Coronary artery (tissue), 2 donors: ENCODE measurements at regions not wholly inside any gene's neighbourhood (a gene's known extent, or its start where the extent isn't known, plus 50 kb on each side); places are given as distances from the start of the nearest gene placed in this dataset.
"Not testable (repeated sequence)": the region's sequence is repeated elsewhere in the genome, so short reads cannot be mapped to it uniquely, and the experiment has no call there.

Source experiments
- DNase-seq: peaks from one replicate; pipeline ENCODE4 v3.0.0-alpha.2; 2017; ENCODE audit warnings: low spot score
- H3K27ac ChIP-seq, 2 donors: fragments of 200-600 bp; sonication (generic); one replicate each; pipeline ENCODE4 v1.5.1; 2016 to 2019
- H3K4me3 ChIP-seq: fragments of 200-600 bp; sonication (generic); 2 replicates; pipeline ENCODE4 v1.5.1; 2016; ENCODE audit warnings: mild to moderate bottlenecking, moderate library complexity
- TF ChIP-seq, protein P1 (sequence below): fragments of 200-600 bp; sonication (generic); IDR thresholded peaks from one replicate; pipeline ENCODE4 v1.5.1; 2019; ENCODE audit warnings: antibody characterized with exemption

DNA sequence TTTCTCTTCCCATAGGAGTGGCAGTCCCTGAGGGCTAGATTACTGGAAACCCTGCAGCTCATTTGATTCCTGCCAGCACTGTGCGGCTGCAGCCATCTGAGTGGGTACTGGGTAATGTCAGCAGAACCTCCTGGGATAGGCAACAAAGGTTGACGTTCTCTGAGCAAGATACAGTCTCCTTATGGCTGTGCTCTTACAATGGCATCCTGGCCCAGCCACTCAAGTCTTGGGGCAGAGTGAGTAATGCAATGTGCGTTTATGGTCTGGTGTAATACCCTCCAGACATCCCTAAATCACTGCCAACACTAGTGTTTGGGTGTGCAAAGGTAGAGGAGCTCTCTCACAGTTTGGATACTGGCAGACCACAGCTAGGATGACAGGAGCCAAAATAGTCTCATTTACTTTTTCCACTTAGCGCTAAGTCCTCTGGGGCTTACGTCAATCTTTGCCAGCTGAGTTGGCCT is 775.8 kb downstream of the ZNF385D start:
- TF ChIP-seq, protein P1, sequence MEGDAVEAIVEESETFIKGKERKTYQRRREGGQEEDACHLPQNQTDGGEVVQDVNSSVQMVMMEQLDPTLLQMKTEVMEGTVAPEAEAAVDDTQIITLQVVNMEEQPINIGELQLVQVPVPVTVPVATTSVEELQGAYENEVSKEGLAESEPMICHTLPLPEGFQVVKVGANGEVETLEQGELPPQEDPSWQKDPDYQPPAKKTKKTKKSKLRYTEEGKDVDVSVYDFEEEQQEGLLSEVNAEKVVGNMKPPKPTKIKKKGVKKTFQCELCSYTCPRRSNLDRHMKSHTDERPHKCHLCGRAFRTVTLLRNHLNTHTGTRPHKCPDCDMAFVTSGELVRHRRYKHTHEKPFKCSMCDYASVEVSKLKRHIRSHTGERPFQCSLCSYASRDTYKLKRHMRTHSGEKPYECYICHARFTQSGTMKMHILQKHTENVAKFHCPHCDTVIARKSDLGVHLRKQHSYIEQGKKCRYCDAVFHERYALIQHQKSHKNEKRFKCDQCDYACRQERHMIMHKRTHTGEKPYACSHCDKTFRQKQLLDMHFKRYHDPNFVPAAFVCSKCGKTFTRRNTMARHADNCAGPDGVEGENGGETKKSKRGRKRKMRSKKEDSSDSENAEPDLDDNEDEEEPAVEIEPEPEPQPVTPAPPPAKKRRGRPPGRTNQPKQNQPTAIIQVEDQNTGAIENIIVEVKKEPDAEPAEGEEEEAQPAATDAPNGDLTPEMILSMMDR = no peak
- Histone ChIP-seq H3K4me3 (no peak overlapping the region), H3K27ac (no peak overlapping the region)
- DNase-seq = no peak

DNA sequence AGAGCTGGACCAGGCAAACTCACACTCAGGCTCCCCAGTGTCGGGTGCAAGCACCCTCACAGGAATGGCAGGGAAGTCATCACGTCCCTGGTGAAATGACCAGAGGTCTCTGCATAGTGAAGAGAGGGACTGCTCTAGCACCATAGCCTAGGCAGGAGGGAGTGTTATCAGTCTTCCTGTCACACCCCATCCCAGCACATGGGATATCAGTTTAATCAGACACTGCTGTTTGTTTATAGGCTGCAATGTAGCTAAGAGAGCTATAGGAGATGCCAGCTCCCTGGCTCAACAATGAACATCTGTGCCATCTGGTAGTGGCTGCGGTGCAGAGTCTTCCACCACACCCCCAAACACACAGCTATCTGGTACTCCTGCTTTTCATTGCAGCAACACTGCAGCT is 776.6 kb downstream of the ZNF385D start:
- TF ChIP-seq, protein P1 = no peak
- Histone ChIP-seq H3K4me3 (no peak overlapping the region), H3K27ac (no peak overlapping the region)
- no peak for DNase-seq

DNA sequence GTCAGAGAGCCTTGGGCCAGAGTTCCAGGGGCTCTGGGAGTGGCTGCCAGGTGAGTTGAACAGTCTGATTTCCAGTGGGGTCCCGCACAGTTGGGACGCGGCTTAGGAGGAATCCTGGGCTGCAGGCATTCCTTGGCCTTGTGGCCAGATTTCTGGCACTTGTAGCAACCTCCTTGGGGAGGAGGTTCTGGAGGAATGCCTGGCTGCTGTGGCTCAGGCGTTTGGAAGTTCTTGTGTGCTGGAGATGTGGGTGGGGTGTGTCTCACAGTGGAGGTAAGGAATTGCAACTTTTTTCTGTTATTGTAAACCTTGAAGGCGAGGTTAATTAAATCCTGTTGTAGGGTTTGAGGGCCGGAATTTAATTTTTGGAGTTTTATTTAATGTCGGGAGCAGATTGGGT is 780.2 kb downstream of the ZNF385D start:
- not testable (repeated sequence) for H3K4me3 ChIP-seq, DNase-seq

DNA sequence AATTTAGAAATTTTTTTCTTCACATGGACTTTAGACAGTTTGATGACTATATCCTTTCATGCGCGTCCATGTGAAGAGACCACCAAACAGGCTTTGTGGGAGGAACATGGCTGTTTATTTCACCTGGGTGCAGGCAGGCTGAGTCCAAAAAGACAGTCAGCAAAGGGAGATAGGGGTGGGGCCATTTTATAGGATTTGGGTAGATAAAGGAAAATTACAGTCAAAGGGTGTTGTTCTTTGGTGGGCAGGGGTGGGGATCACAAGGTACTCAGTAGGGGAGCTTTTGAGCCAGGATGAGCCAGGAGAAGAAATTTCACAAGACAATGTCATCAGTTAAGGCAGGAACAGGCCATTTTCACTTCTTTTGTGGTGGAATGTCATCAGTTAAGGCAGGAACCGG is 781.5 kb upstream of the SGO1 start:
- not testable (repeated sequence) for DNase-seq, H3K4me3 ChIP-seq, H3K27ac ChIP-seq

More for the DNA sequence above, 780.2 kb downstream of the ZNF385D start:
- not testable (repeated sequence) for H3K27ac ChIP-seq

DNA sequence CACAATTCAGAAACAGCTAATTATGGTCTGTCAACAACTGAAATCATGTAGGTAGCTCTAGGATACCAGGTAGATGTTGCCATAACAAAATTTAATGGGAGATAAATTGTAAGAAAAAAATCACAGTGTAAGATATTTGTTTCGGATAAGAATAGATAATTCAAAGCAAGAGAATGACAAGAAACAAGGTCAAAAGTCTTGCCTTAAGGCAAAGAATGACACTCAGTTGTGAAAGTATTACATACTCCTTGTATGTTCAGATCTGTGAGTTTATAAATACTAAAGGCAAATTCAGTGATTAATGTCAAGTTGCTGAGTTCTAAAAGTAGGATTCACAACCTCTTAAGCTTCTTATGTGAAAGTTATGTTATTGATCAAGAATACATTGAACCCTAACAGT is 772.2 kb upstream of the SGO1 start:
- DNase-seq = no peak
- Histone ChIP-seq H3K27ac (no peak overlapping the region), H3K4me3 (no peak overlapping the region)
- TF ChIP-seq, protein P1 = no peak

DNA sequence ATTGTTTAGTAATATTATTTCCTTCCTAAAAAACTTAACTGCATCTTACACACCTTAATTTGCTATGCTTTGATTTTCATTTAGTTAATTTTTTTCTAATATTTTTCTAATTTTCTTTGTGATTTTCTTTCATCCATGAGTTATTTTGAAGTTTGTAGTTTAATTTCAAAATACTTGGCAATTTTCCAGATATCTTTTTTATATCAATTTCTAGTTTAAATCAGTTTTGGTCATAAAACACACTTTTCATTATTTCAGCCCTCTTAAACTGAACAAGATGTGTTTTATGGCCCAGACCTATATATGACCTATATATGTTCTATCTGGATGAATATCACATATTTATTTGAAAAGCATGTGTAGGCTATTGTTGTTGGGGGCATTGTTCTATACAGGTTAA is 759.9 kb upstream of the SGO1 start:
- no peak for DNase-seq
- Histone ChIP-seq H3K4me3 (no peak overlapping the region), H3K27ac (no peak overlapping the region)
- TF ChIP-seq, protein P1 = no peak

DNA sequence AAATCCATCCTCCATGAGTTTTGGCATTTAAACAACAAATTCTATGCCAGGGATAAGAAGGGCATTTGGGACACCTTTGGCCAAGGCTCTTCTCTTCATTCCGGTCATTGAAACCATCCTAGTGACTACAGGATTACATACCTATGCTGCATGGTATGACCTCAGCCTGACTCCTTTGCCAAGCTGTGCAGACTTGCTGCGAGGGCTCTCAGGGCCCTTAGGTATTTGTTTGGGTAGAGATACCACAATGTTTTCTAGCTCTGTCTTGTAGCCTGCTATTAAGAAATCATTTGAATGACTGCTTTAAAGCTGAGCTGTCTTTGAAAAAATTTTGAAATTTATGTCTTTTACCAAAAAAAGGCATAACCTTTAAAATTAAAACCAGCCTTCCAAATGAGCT is 749.8 kb upstream of the SGO1 start:
- no peak overlapping the region for H3K4me3 ChIP-seq
- TF ChIP-seq, protein P1 = no peak
- H3K27ac ChIP-seq = no peak overlapping the region
- no peak for DNase-seq

DNA sequence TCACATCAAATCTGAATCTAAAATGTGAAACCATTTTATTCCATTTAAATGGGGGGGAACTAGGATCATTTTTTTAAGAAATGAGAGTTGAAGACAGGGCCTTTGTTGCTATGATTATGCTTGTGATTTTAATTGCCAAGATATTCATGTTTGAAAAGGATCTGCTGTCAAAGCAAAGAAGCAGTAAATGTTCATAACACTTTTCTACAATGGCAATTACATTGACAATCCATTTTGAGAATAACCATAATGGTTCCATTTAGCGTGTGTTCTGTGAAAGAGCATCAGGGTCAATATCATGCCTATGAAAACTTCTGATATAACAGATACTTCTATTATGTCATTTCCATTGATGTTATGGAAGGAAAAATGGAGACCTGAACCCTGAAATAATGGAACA is 745.8 kb upstream of the SGO1 start:
- no peak overlapping the region for H3K4me3 ChIP-seq
- TF ChIP-seq, protein P1 = no peak
- DNase-seq = no peak
- no peak overlapping the region for H3K27ac ChIP-seq
